HCT116 (cell line): ENCODE measurements at regions not wholly inside any gene's neighbourhood (a gene's known extent, or its start where the extent isn't known, plus 50 kb on each side); places are given as distances from the start of the nearest gene placed in this dataset.

Experiments
- ATAC-seq: fragments of 200-7000 bp; cut with Tn5 transposase; 2 replicates; pipeline ENCODE4 v1.9.1; 2020; ENCODE audit warnings: mild to moderate bottlenecking, moderate library complexity
- BruUV-seq: library from RNA; stranded (reverse); fragments of 400-500 nt; replicated peaks from 2 replicates; lab custom pipeline; 2021; lab: Mats Ljungman, UMichigan
- CTCF ChIA-PET: fragments of 300-600 bp; sonication (Branson Sonifier 250); formaldehyde crosslinking; loops from one replicate; lab custom pipeline; 2021; ENCODE audit warnings: antibody characterized with exemption; lab: Charles Lee
- POLR2A ChIA-PET: fragments of 300-600, 350-600 bp; sonication (Branson Sonifier 250); formaldehyde crosslinking; loops from one replicate; lab custom pipeline; 2021; ENCODE audit warnings: antibody characterized with exemption; lab: Charles Lee
- RAD21 ChIA-PET, 2 experiments: fragments of 300-600 bp; sonication (Branson Sonifier 250); formaldehyde crosslinking; loops; one replicate each; lab custom pipeline; 2023; ENCODE audit warnings: low total read pairs in 2 of 2; ENCODE audit not compliant: uncharacterized antibody in 2 of 2, unreplicated experiment in 2 of 2, low non-redundant PET in 1 of 2; lab: Charles Lee
- DNase-seq: peaks from one replicate; pipeline ENCODE4 v3.0.0-alpha.2; 2010; ENCODE audit warnings: low read depth, low spot score
- H2AFZ ChIP-seq: fragments of 200-600 bp; shearing (Covaris generic), sonication (generic); 2 replicates; pipeline ENCODE4 v1.6.1; 2017; ENCODE audit warnings: low read depth, mixed run types, mixed read lengths, antibody characterized with exemption, low read length; ENCODE audit not compliant: poor library complexity, severe bottlenecking
- H3K27ac ChIP-seq: 2 replicates; pipeline ENCODE4 v1.5.1; 2012; ENCODE audit warnings: low read depth, low read length
- H3K27me3 ChIP-seq: fragments of 200-600 bp; sonication (generic); 2 replicates; pipeline ENCODE4 v1.6.1; 2016; ENCODE audit warnings: mixed run types, low read length, mixed read lengths; ENCODE audit not compliant: insufficient read depth
- H3K36me3 ChIP-seq, 2 experiments: fragments of 200-500 bp in 1 of 2; fragments of 200-600 bp in 1 of 2; sonication (Bioruptor generic) in 1 of 2; sonication (generic) in 1 of 2; 2 replicates each; pipeline versions ENCODE4 v1.5.1 to v1.6.1; 2014 to 2016; ENCODE audit warnings: low read length in 2 of 2, inconsistent platforms in 1 of 2, mixed read lengths in 1 of 2, mixed run types in 1 of 2; ENCODE audit not compliant: insufficient read depth in 2 of 2, control insufficient read depth in 1 of 2
- H3K4me1 ChIP-seq, 2 experiments: fragments of 200-600 bp in 1 of 2; sonication (generic) in 1 of 2; 2 replicates each; pipeline versions ENCODE4 v1.5.1 to v1.6.1; 2012 to 2017; ENCODE audit warnings: low read length in 2 of 2, inconsistent platforms in 1 of 2, mild to moderate bottlenecking in 1 of 2, mixed read lengths in 1 of 2, mixed run types in 1 of 2, moderate library complexity in 1 of 2; ENCODE audit not compliant: insufficient read depth in 2 of 2, control insufficient read depth in 1 of 2
- H3K4me2 ChIP-seq: fragments of 200-600 bp; sonication (generic); 2 replicates; pipeline ENCODE4 v1.6.1; 2017; ENCODE audit warnings: mixed run types, low read length, mixed read lengths
- H3K4me3 ChIP-seq, 2 experiments: fragments of 200-600 bp in 1 of 2; sonication (generic) in 1 of 2; replicated peaks in 1 of 2; 2 replicates each; pipeline ENCODE4 v1.5.1; 2011 to 2016; ENCODE audit warnings: low read length in 2 of 2, control low read depth in 1 of 2, low read depth in 1 of 2, mild to moderate bottlenecking in 1 of 2, mixed read lengths in 1 of 2, mixed run types in 1 of 2
- H3K79me2 ChIP-seq: fragments of 200-600 bp; sonication (generic); 2 replicates; pipeline ENCODE4 v1.6.1; 2017; ENCODE audit warnings: mild to moderate bottlenecking, mixed run types, low read length, moderate library complexity, mixed read lengths; ENCODE audit not compliant: insufficient read depth
- H3K9ac ChIP-seq: fragments of 200-600 bp; sonication (generic); 2 replicates; pipeline ENCODE4 v1.6.1; 2016; ENCODE audit warnings: low read length, mixed read lengths
- H3K9me2 ChIP-seq: fragments of 200-600 bp; sonication (generic), shearing (Covaris generic); 2 replicates; pipeline ENCODE4 v1.6.1; 2017; ENCODE audit warnings: mixed run types, mild to moderate bottlenecking, moderate library complexity; ENCODE audit not compliant: insufficient read depth
- H3K9me3 ChIP-seq, 2 experiments: fragments of 200-500 bp in 1 of 2; fragments of 200-600 bp in 1 of 2; sonication (Bioruptor generic) in 1 of 2; sonication (generic) in 1 of 2; 2 replicates each; pipeline ENCODE4 v1.6.1; 2014 to 2017; ENCODE audit warnings: low read length in 2 of 2, mixed read lengths in 2 of 2, inconsistent platforms in 1 of 2, low read depth in 1 of 2, mild to moderate bottlenecking in 1 of 2, mixed run types in 1 of 2, moderate library complexity in 1 of 2; ENCODE audit not compliant: control insufficient read depth in 1 of 2, insufficient read depth in 1 of 2
- H4K20me1 ChIP-seq: fragments of 200-600 bp; sonication (generic), shearing (Covaris generic); 2 replicates; pipeline ENCODE4 v1.6.1; 2017; ENCODE audit warnings: mixed run types, mild to moderate bottlenecking, moderate library complexity; ENCODE audit not compliant: insufficient read depth
- CTCF ChIP-seq, 3 experiments: fragments of 200-600 bp in 1 of 3; sonication (generic) in 1 of 3; IDR thresholded peaks in 2 of 3; conservative IDR thresholded peaks in 1 of 3; 2 replicates each; pipeline ENCODE4 v1.5.1; 2012 to 2017; ENCODE audit warnings: low read depth in 2 of 3, low read length in 2 of 3, antibody characterized with exemption in 1 of 3, borderline replicate concordance in 1 of 3, control low read depth in 1 of 3, mild to moderate bottlenecking in 1 of 3, mixed read lengths in 1 of 3, mixed run types in 1 of 3, moderate library complexity in 1 of 3; ENCODE audit not compliant: insufficient read depth in 1 of 3
- EZH2 ChIP-seq: fragments of 200-600 bp; sonication (generic); IDR thresholded peaks from 2 replicates; pipeline ENCODE4 v1.6.1; 2017; ENCODE audit warnings: antibody characterized with exemption, mixed run types
- EZH2phosphoT487 ChIP-seq: fragments of 200-600 bp; IDR thresholded peaks from 2 replicates; pipeline ENCODE4 v1.6.1; 2018; ENCODE audit warnings: antibody characterized with exemption, borderline replicate concordance
- FOSL1 ChIP-seq: IDR thresholded peaks from 2 replicates; pipeline ENCODE4 v1.6.1; 2012; ENCODE audit warnings: low read depth
- SP1 ChIP-seq: IDR thresholded peaks from 2 replicates; pipeline ENCODE4 v1.6.1; 2012; ENCODE audit warnings: low read depth
- SRF ChIP-seq: IDR thresholded peaks from 2 replicates; pipeline ENCODE4 v1.6.1; 2012; ENCODE audit warnings: low read depth
- ZNF274 ChIP-seq: fragments of 200-500 bp; sonication (Bioruptor generic); IDR thresholded peaks from 2 replicates; pipeline ENCODE4 v1.6.1; 2014; ENCODE audit warnings: mild to moderate bottlenecking, low read depth, low read length, inconsistent platforms
- intact Hi-C: fragments of 100-400 bp; cut with micrococcal nuclease; formaldehyde crosslinking; loops from 2 replicates; pipeline ENCODE4 v1.10.0; 2022

GRCh38 chr2:64737547-64737946 is 83.8 kb upstream of the SERTAD2 start:
- Histone ChIP-seq H3K27me3 (no peaks in the 10 kb centered on the region), H3K4me1 (peaks cover 0 to 2% of the 10 kb centered on the region in 2 experiments; a peak in 1 of 4 replicates), H3K9me3 (no peaks in the 10 kb centered on the region), H3K4me3 (no peak overlapping the region), H2AFZ (no peak overlapping the region), H3K9ac (no peak overlapping the region), H3K4me2 (no peak overlapping the region), H3K36me3 (no peaks in the 10 kb centered on the region), H3K27ac (no peak overlapping the region), H3K9me2 (no peaks in the 10 kb centered on the region), H4K20me1 (no peaks in the 10 kb centered on the region), H3K79me2 (peaks cover 25% of the 10 kb centered on the region)
- DNase-seq (no peak), ATAC-seq (no peak)
- BruUV-seq = no TSS peak
- POLR2A ChIA-PET = interaction anchor here (2.7 kb wide), 1 partner anchor 13 kb away, joined by 12 read pairs; no protein-coding TSS in a partner anchor
- CTCF ChIA-PET = no interaction called here
- TF ChIP-seq ZNF274 (no peak), EZH2phosphoT487 (no peak), FOSL1 (no peak), EZH2 (no peak), CTCF (IDR thresholded peaks at IDR 0.05 in 2 of 3, conservative IDR thresholded peaks at IDR 0.05 in 1 of 3; ENCODE audit: borderline replicate concordance in 1 of 3, insufficient read depth in 1 of 3, low read depth in 2 of 3, low read length in 2 of 3) (no peak), SRF (no peak)
- RAD21 ChIA-PET = no interaction called here
- intact Hi-C loops = no loop called here

- POLR2A ChIA-PET = interaction anchor here (2.7 kb wide), 1 partner anchor 12 kb away, joined by 12 read pairs; no protein-coding TSS in a partner anchor
- H3K27me3 ChIP-seq = no peaks in the 10 kb centered on the region
- no peaks in the 10 kb centered on the region for H4K20me1 ChIP-seq
- no peak for DNase-seq
- H3K4me3 ChIP-seq = no peak overlapping the region
- H3K27ac ChIP-seq = no peak overlapping the region
- no peaks in the 10 kb centered on the region for H3K9me3 ChIP-seq
- no peak overlapping the region for H2AFZ ChIP-seq
- peaks cover 25% of the 10 kb centered on the region for H3K79me2 ChIP-seq
- H3K36me3 ChIP-seq = no peaks in the 10 kb centered on the region
- no peak for ATAC-seq
- BruUV-seq = no TSS peak
- TF ChIP-seq SP1 (no peak), CTCF (IDR thresholded peaks at IDR 0.05 in 2 of 3, conservative IDR thresholded peaks at IDR 0.05 in 1 of 3; ENCODE audit: borderline replicate concordance in 1 of 3, insufficient read depth in 1 of 3, low read depth in 2 of 3, low read length in 2 of 3) (no peak)
- H3K4me1 ChIP-seq = no peaks in the 10 kb centered on the region
- H3K4me2 ChIP-seq = no peak overlapping the region
- RAD21 ChIA-PET = no interaction called here
- no peaks in the 10 kb centered on the region for H3K9me2 ChIP-seq
- intact Hi-C loops = no loop called here
- no peak overlapping the region for H3K9ac ChIP-seq
- CTCF ChIA-PET = no interaction called here
Measured at GRCh38 chr2:64738026-64738425, 84.3 kb upstream of the SERTAD2 start.
